MG63 (cell line): ENCODE measurements at regions not wholly inside any gene's neighbourhood (a gene's known extent, or its start where the extent isn't known, plus 50 kb on each side); places are given as distances from the start of the nearest gene placed in this dataset.
"Not testable (repeated sequence)": the region's sequence is repeated elsewhere in the genome, so short reads cannot be mapped to it uniquely, and the experiment has no call there.

ENCODE experiments used
- DNase-seq: peaks from one replicate; pipeline ENCODE4 v3.0.0-alpha.2; 2020
- H3K27me3 ChIP-seq: fragments of 250-450 bp; sonication (Bioruptor Pico); 2 replicates; pipeline ENCODE4 v1.5.1; 2020; ENCODE audit warnings: mild to moderate bottlenecking, moderate library complexity
- H3K36me3 ChIP-seq: fragments of 250-450 bp; sonication (Bioruptor Pico); 2 replicates; pipeline ENCODE4 v1.5.1; 2020; ENCODE audit warnings: mild to moderate bottlenecking, moderate library complexity
- H3K4me3 ChIP-seq: fragments of 250-450 bp; sonication (Bioruptor Pico); 2 replicates; pipeline ENCODE4 v1.5.1; 2020; ENCODE audit warnings: mild to moderate bottlenecking, moderate library complexity
- H3K9me3 ChIP-seq: fragments of 250-450 bp; sonication (Bioruptor Pico); 2 replicates; pipeline ENCODE4 v1.5.1; 2020; ENCODE audit warnings: mild to moderate bottlenecking, moderate library complexity

GRCh38 chr10:65234261-65234660, 1691.6 kb upstream of the LRRTM3 start:
- no peak overlapping the region for H3K4me3 ChIP-seq
- no peak for DNase-seq

GRCh38 chr10:65235266-65235665, 1690.6 kb upstream of the LRRTM3 start:
- H3K36me3 ChIP-seq, result no peaks in the 10 kb centered on the region
- H3K4me3 ChIP-seq, result no peak overlapping the region
- no peak for DNase-seq
- no peaks in the 10 kb centered on the region for H3K27me3 ChIP-seq
- no peaks in the 10 kb centered on the region for H3K9me3 ChIP-seq

More at GRCh38 chr10:65234261-65234660, 1691.6 kb upstream of the LRRTM3 start:
- Histone ChIP-seq H3K36me3 (no peaks in the 10 kb centered on the region), H3K27me3 (no peaks in the 10 kb centered on the region), H3K9me3 (no peaks in the 10 kb centered on the region)

- no peaks in the 10 kb centered on the region for H3K27me3 ChIP-seq
- H3K9me3 ChIP-seq, result no peaks in the 10 kb centered on the region
- DNase-seq, result no peak
- H3K4me3 ChIP-seq, result no peak overlapping the region
- no peaks in the 10 kb centered on the region for H3K36me3 ChIP-seq
Measured at GRCh38 chr10:65235846-65236245, 1690.0 kb upstream of the LRRTM3 start.

DNA sequence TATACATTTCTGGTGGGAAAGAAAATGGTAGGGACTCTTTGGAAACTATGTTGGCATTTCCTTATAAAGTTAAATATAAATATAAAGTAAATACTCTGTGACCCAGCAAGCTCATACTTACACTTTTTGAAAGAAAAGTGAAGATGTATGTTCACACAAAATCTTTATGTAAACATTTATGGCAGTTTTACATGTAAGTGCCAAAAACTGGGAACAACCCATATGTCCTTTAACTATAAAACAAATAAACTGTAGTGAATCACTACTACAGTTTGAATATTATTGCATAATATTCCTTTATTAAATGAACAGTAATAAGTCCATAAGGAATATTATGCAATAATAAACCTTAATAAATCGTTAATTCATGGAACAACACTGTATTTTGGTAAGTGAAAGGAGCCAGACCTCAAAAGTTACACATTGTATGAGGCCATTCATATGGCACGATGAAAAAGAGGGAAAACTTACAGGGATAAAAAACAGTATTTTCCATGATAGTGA, 1660.3 kb upstream of the LRRTM3 start:
- Histone ChIP-seq H3K27me3 (no peaks in the 10 kb centered on the region), H3K4me3 (no peak overlapping the region), H3K36me3 (no peaks in the 10 kb centered on the region), H3K9me3 (no peaks in the 10 kb centered on the region)
- no peak for DNase-seq

DNA sequence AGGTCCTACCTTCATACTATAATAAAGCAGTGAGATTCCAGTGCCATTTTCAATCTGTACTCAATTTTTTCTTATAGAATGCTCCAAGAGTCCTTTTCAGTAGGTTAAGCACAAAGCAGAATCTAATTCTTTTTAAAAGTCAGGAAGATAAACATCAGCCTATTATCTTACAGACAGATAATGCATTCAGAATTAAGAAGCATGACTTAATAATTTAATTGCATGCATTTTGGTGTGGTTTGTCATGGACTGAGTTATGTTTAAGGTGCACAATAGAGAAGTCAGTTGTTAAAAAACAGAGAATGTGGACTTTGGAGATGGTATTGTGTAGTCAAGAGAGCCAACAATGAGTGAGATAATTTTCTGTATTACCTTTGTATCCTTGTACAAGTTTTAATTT, 1656.3 kb upstream of the LRRTM3 start:
- not testable (repeated sequence) for H3K36me3 ChIP-seq, H3K9me3 ChIP-seq, H3K27me3 ChIP-seq, DNase-seq, H3K4me3 ChIP-seq

DNA sequence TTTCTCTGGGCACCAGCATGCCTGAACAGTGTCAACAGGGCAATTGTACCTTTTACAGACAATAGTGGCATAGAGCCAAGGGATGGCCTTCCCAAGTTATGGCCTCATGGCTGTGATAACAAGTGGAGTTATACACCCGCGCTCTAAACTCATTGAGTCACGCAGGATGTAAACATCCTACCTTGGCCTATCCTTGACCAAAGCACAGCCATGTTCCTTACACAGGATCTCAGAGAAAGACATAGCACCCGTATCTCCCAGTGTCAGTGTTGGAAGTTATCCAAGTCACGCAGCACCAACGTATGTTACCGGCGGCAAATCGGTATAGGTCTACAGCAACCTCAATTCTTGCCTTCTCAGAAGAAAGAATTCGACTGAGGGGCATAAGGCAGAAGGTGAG, 1654.9 kb upstream of the LRRTM3 start:
- Histone ChIP-seq H3K36me3 (no peaks in the 10 kb centered on the region), H3K4me3 (no peak overlapping the region), H3K9me3 (no peaks in the 10 kb centered on the region), H3K27me3 (no peaks in the 10 kb centered on the region)
- DNase-seq, result no peak

DNA sequence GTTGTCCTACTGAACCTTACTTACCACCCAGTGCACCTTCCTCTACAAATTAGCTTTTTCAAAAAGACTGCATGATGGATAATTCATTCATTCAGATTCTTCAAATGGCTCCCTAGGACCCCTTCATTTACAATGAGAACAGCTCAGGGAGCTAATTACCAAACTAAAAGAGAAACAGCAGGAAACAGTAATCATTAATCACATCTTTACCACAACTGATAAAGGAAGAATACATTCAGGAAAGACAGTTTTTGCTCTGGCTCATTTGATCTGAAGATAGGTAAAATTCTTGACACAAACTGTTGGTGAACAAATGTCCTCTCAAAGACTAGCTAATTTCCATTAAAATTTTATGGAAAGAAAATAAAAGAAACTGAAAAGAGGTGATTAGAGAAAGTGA, 1652.7 kb upstream of the LRRTM3 start:
- Histone ChIP-seq H3K36me3 (no peaks in the 10 kb centered on the region), H3K27me3 (no peaks in the 10 kb centered on the region), H3K4me3 (no peak overlapping the region), H3K9me3 (no peaks in the 10 kb centered on the region)
- no peak for DNase-seq

DNA sequence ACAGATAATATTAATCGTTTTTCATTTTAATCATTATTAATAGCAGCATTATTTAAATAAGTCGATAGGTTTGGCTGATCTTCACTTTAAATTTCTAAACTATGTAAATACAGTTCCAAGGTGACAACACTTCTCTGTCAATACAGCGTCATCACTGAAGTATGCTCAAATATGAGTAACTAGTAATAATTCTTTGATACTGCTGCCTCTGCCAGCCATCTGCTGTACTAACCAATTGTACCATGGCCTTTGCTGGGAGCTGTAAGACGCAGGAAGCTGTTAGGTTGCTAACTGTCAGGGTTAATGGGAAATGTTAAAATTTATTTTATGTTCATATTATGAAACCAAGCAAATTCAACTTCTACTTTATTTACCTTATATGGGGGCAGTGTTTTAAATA, 1650.5 kb upstream of the LRRTM3 start:
- Histone ChIP-seq H3K4me3 (no peak overlapping the region), H3K36me3 (no peaks in the 10 kb centered on the region), H3K27me3 (no peaks in the 10 kb centered on the region), H3K9me3 (no peaks in the 10 kb centered on the region)
- DNase-seq, result no peak

DNA sequence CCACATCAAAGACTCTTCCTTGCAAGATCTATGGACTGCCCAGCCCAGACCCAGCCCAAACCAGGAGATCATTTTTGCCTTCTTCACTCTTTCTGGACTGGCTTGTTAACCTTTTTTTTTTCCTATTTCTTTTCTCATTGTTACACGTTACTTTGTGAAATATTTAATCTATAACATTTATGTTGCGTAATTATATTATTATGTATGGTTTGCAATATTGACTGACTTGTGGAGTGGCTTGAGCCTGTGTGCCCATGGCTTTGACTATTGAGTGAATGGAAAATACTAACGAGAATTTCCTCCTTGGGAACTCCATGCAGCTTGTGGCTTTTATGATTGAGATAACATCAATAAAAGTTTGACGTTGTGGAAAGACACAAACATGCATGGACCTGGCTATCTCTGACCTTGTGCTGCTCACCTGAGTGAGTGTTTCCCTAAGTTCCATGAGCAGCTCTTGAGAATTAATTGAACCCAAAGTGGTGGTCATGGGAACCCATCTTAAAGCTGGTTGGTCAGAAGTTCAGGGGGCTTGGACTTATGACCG, 1641.3 kb upstream of the LRRTM3 start:
- Histone ChIP-seq H3K9me3 (no peaks in the 10 kb centered on the region), H3K27me3 (no peaks in the 10 kb centered on the region), H3K36me3 (no peaks in the 10 kb centered on the region), H3K4me3 (no peak overlapping the region)
- DNase-seq, result no peak

DNA sequence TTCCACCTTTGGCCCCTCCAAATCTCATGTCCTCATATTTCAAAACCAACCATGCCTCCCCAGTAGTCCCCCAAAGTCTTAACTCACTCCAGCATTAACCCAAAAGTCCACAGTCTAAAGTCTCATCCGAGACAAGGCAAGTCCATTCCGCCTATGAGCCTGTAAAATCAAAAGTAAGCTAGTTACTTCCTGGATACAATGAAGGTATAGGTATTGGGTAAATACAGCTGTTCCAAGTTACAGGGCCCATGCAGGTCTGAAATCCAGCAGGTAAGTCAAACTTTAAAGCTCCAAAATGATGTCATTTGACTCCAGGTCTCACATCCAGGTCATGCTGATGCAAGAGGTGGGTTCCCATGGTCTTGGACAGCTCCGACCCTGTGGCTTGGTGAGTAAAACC, 1640.1 kb upstream of the LRRTM3 start:
- H3K36me3 ChIP-seq, DNase-seq, H3K4me3 ChIP-seq, H3K9me3 ChIP-seq, H3K27me3 ChIP-seq: not testable (repeated sequence)

DNA sequence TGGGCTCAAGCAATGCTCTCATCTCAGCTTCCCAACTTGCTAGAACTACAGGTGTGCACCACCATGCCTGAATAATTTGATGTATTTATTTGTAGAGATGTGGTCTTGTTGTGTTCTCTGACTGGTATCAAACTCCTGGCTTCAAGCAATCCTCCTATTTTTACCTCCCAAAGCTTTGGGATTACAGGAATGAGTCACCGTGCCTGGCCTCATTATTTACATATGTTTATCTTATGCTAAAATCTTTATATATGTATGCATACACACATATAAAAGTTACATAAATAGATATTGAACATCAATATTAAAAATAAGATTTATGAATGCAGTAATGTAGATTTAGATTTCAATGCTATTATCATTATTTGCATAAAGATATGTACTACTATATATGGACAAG, 1634.5 kb upstream of the LRRTM3 start:
- H3K4me3 ChIP-seq, result no peak overlapping the region
- H3K27me3 ChIP-seq, result no peaks in the 10 kb centered on the region
- no peaks in the 10 kb centered on the region for H3K9me3 ChIP-seq
- no peak for DNase-seq
- no peaks in the 10 kb centered on the region for H3K36me3 ChIP-seq

DNA sequence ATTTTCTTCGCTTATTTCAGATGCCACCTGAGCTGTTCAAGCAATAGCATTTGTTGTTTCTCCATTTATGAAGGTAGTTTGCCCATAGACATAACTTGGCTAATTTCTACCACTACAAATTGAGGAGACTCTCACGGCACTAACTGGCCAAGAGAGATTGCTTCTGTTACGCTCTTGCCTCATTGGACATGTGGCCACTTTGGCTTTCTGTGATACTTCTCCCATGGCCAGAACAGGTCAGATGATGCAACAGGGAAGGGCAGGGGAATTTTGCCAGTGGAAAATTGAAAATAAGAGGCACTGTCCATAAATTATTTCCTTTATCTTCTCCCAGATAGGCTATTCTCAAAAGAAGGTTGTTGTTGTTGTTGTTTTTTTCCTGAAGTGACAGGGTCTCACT, 1633.3 kb upstream of the LRRTM3 start:
- no peaks in the 10 kb centered on the region for H3K9me3 ChIP-seq
- no peak for DNase-seq
- no peaks in the 10 kb centered on the region for H3K36me3 ChIP-seq
- H3K27me3 ChIP-seq, result no peaks in the 10 kb centered on the region
- H3K4me3 ChIP-seq, result no peak overlapping the region

DNA sequence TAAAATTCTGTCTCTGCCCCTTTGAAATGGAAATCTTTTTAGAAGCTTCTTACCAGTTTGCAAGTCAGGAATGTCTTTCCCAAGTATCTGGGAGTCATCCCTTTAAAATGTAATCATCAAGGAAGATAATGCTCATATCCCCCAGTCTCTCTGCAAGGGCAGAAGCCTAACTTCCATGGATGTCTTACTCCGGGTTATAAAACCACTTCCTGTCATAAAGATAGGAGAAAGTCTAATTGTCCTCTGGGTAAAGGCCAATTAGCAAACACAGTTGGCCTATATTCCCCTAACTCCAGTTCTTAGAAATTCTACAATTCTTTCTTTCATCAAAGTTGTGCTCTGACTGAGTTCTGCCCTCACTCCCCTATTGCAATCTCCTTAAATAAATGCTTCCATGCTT, 1631.5 kb upstream of the LRRTM3 start:
- DNase-seq, result no peak
- no peaks in the 10 kb centered on the region for H3K27me3 ChIP-seq
- no peak overlapping the region for H3K4me3 ChIP-seq
- no peaks in the 10 kb centered on the region for H3K36me3 ChIP-seq
- H3K9me3 ChIP-seq, result no peaks in the 10 kb centered on the region

DNA sequence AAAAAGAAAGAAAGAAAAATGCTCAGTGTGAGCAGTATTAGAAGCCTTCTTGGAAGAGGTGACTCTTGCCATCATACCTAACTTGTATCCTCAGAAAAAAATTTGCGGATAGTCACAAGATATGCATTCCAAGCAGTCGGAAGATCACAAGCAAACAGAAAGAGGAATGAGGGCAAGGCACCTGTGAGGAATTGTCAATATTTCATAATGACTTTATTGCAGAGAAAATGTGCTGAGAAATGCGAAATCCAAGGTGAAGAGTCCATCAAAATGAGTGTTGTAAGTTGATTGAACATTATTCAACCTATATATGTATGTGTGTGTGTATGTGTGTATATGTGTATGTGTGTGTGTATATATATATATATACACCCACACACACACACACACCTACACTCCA, 1624.7 kb upstream of the LRRTM3 start:
- no peak for DNase-seq
- Histone ChIP-seq H3K4me3 (no peak overlapping the region), H3K36me3 (no peaks in the 10 kb centered on the region), H3K27me3 (no peaks in the 10 kb centered on the region), H3K9me3 (no peaks in the 10 kb centered on the region)

GRCh38 chr10:65306201-65306600, 1619.6 kb upstream of the LRRTM3 start:
- Histone ChIP-seq H3K36me3 (no peaks in the 10 kb centered on the region), H3K9me3 (no peaks in the 10 kb centered on the region), H3K27me3 (no peaks in the 10 kb centered on the region), H3K4me3 (no peak overlapping the region)
- DNase-seq, result no peak

- Histone ChIP-seq H3K36me3 (no peaks in the 10 kb centered on the region), H3K9me3 (no peaks in the 10 kb centered on the region), H3K4me3 (no peak overlapping the region), H3K27me3 (no peaks in the 10 kb centered on the region)
- DNase-seq, result no peak
Measured at GRCh38 chr10:65312876-65313275, 1613.0 kb upstream of the LRRTM3 start.

GRCh38 chr10:65313406-65313805, 1612.4 kb upstream of the LRRTM3 start:
- Histone ChIP-seq H3K27me3 (no peaks in the 10 kb centered on the region), H3K36me3 (no peaks in the 10 kb centered on the region), H3K4me3 (no peak overlapping the region), H3K9me3 (no peaks in the 10 kb centered on the region)
- no peak for DNase-seq

GRCh38 chr10:65314253-65314652, 1611.6 kb upstream of the LRRTM3 start:
- Histone ChIP-seq H3K4me3 (no peak overlapping the region), H3K9me3 (no peaks in the 10 kb centered on the region), H3K36me3 (no peaks in the 10 kb centered on the region), H3K27me3 (no peaks in the 10 kb centered on the region)
- DNase-seq, result no peak

- H3K4me3 ChIP-seq, result no peak overlapping the region
- H3K9me3 ChIP-seq, result no peaks in the 10 kb centered on the region
- no peaks in the 10 kb centered on the region for H3K36me3 ChIP-seq
- no peaks in the 10 kb centered on the region for H3K27me3 ChIP-seq
- no peak for DNase-seq
Measured at GRCh38 chr10:65319493-65319892, 1606.3 kb upstream of the LRRTM3 start.
